HEK293 (cell line): ENCODE measurements at regions not wholly inside any gene's neighbourhood (a gene's known extent, or its start where the extent isn't known, plus 50 kb on each side); places are given as distances from the start of the nearest gene placed in this dataset.

Experiments
- CTCF ChIA-PET: fragments of 350-600 bp; formaldehyde crosslinking; extraction: SDS; loops from one replicate; lab custom pipeline; 2021; ENCODE audit warnings: antibody characterized with exemption; lab: Yijun Ruan, JAX
- POLR2A ChIA-PET: fragments of 300-600 bp; formaldehyde crosslinking; extraction: SDS; loops from one replicate; lab custom pipeline; 2020; ENCODE audit warnings: antibody characterized with exemption, inconsistent platforms; lab: Yijun Ruan, JAX
- H3K27ac ChIP-seq: fragments of 200-500 bp; sonication (Bioruptor generic); 2 replicates; pipeline ENCODE4 v1.5.1; 2014; ENCODE audit warnings: low read depth, low read length, control low read depth, inconsistent platforms; ENCODE audit errors: extremely low read depth
- H3K36me3 ChIP-seq, 2 experiments: fragments of 200-500 bp in 1 of 2; sonication (Bioruptor generic) in 1 of 2; 1 replicate in 1 of 2; 2 replicates in 1 of 2; pipeline ENCODE4 v1.5.1; 2014 to 2017; ENCODE audit warnings: inconsistent platforms in 2 of 2, low read length in 2 of 2; ENCODE audit not compliant: control insufficient read depth in 2 of 2, insufficient read depth in 1 of 2
- H3K4me1 ChIP-seq: fragments of 200-500 bp; sonication (Bioruptor generic); 2 replicates; pipeline ENCODE4 v1.5.1; 2014; ENCODE audit warnings: mild to moderate bottlenecking, low read length, inconsistent platforms; ENCODE audit not compliant: control insufficient read depth, insufficient read depth
- H3K4me3 ChIP-seq: 2 replicates; pipeline ENCODE4 v1.5.1; 2011; ENCODE audit warnings: low read depth, mild to moderate bottlenecking, control low read depth, low read length, moderate library complexity
- H3K9me3 ChIP-seq: fragments of 200-500 bp; sonication (Bioruptor generic); 2 replicates; pipeline ENCODE4 v1.5.1; 2014; ENCODE audit warnings: low read depth, low read length, inconsistent platforms; ENCODE audit not compliant: control insufficient read depth, insufficient read depth
- BCL11A ChIP-seq: fragments of 450-650 bp; formaldehyde crosslinking; IDR thresholded peaks from 2 replicates; pipeline ENCODE4 v1.5.1; 2016; ENCODE audit warnings: low read depth, missing biosample characterization, missing genetic modification characterization
- GLIS2 ChIP-seq: fragments of 450-650 bp; formaldehyde crosslinking; IDR thresholded peaks from 2 replicates; pipeline ENCODE4 v1.5.1; 2016; ENCODE audit warnings: missing biosample characterization, missing genetic modification characterization
- HOXD13 ChIP-seq: sonication (generic); formaldehyde crosslinking; IDR thresholded peaks from 2 replicates; pipeline ENCODE4 v1.8.0; 2022; ENCODE audit warnings: missing genetic modification reagents, borderline replicate concordance
- KLF8 ChIP-seq: fragments of 450-650 bp; formaldehyde crosslinking; IDR thresholded peaks from 2 replicates; pipeline ENCODE4 v1.5.1; 2016; ENCODE audit warnings: missing biosample characterization, missing genetic modification characterization
- MEIS1 ChIP-seq: sonication (generic); formaldehyde crosslinking; IDR thresholded peaks from 2 replicates; pipeline ENCODE4 v1.8.1; 2022; ENCODE audit warnings: missing genetic modification reagents, mild to moderate bottlenecking, borderline replicate concordance
- MZF1 ChIP-seq: fragments of 450-650 bp; formaldehyde crosslinking; IDR thresholded peaks from 2 replicates; pipeline ENCODE4 v1.5.1; 2017; ENCODE audit warnings: missing biosample characterization, missing genetic modification characterization, borderline replicate concordance
- ZBTB48 ChIP-seq: fragments of 450-650 bp; formaldehyde crosslinking; IDR thresholded peaks from 2 replicates; pipeline ENCODE4 v1.5.1; 2016; ENCODE audit warnings: missing biosample characterization, missing genetic modification characterization
- ZBTB7A ChIP-seq: fragments of 450-650 bp; formaldehyde crosslinking; IDR thresholded peaks from 2 replicates; pipeline ENCODE4 v1.5.1; 2016; ENCODE audit warnings: low read depth, missing biosample characterization, missing genetic modification characterization
- ZEB2 ChIP-seq: fragments of 450-650 bp; formaldehyde crosslinking; IDR thresholded peaks from 2 replicates; pipeline ENCODE4 v1.5.1; 2016; ENCODE audit warnings: missing biosample characterization, missing genetic modification characterization
- ZIC2 ChIP-seq: fragments of 450-650 bp; formaldehyde crosslinking; IDR thresholded peaks from 2 replicates; pipeline ENCODE4 v1.5.1; 2016; ENCODE audit warnings: missing biosample characterization, missing genetic modification characterization
- ZNF112 ChIP-seq: fragments of 450-650 bp; formaldehyde crosslinking; IDR thresholded peaks from 2 replicates; pipeline ENCODE4 v1.5.0; 2017; ENCODE audit warnings: missing biosample characterization, missing genetic modification characterization
- ZNF121 ChIP-seq: fragments of 450-650 bp; formaldehyde crosslinking; IDR thresholded peaks from 2 replicates; pipeline ENCODE4 v1.5.1; 2016; ENCODE audit warnings: missing biosample characterization, missing genetic modification characterization
- ZNF174 ChIP-seq: fragments of 450-650 bp; formaldehyde crosslinking; IDR thresholded peaks from 2 replicates; pipeline ENCODE4 v1.5.0; 2017; ENCODE audit warnings: missing biosample characterization, mild to moderate bottlenecking, missing genetic modification characterization
- ZNF202 ChIP-seq: fragments of 450-650 bp; formaldehyde crosslinking; IDR thresholded peaks from 2 replicates; pipeline ENCODE4 v1.5.1; 2016; ENCODE audit warnings: missing biosample characterization, missing genetic modification characterization, borderline replicate concordance
- ZNF223 ChIP-seq: fragments of 450-650 bp; formaldehyde crosslinking; IDR thresholded peaks from 2 replicates; pipeline ENCODE4 v1.5.1; 2016; ENCODE audit warnings: missing biosample characterization, missing genetic modification characterization
- ZNF24 ChIP-seq: fragments of 450-650 bp; formaldehyde crosslinking; IDR thresholded peaks from 2 replicates; pipeline ENCODE4 v1.5.1; 2016; ENCODE audit warnings: missing biosample characterization, missing genetic modification characterization
- ZNF350 ChIP-seq: fragments of 450-650 bp; formaldehyde crosslinking; IDR thresholded peaks from 2 replicates; pipeline ENCODE4 v1.5.0; 2017; ENCODE audit warnings: missing biosample characterization, mild to moderate bottlenecking, missing genetic modification characterization
- ZNF354C ChIP-seq: fragments of 450-650 bp; formaldehyde crosslinking; IDR thresholded peaks from 2 replicates; pipeline ENCODE4 v1.5.1; 2016; ENCODE audit warnings: missing biosample characterization, missing genetic modification characterization, low read depth, borderline replicate concordance
- ZNF37A ChIP-seq: fragments of 450-650 bp; IDR thresholded peaks from 2 replicates; pipeline ENCODE4 v1.5.1; 2018; ENCODE audit warnings: missing biosample characterization, missing genetic modification characterization
- ZNF623 ChIP-seq: fragments of 450-650 bp; formaldehyde crosslinking; IDR thresholded peaks from 2 replicates; pipeline ENCODE4 v1.5.1; 2016; ENCODE audit warnings: missing biosample characterization, missing genetic modification characterization
- ZNF654 ChIP-seq: fragments of 450-650 bp; formaldehyde crosslinking; IDR thresholded peaks from 2 replicates; pipeline ENCODE4 v1.5.1; 2016; ENCODE audit warnings: low read depth, missing biosample characterization, missing genetic modification characterization
- ZNF660 ChIP-seq: fragments of 450-650 bp; IDR thresholded peaks from 2 replicates; pipeline ENCODE4 v1.5.1; 2018; ENCODE audit warnings: missing biosample characterization, mild to moderate bottlenecking, missing genetic modification characterization
- TF ChIP-seq, protein P1 (sequence below): fragments of 450-650 bp; formaldehyde crosslinking; IDR thresholded peaks from 2 replicates; pipeline ENCODE4 v1.5.1; 2016; ENCODE audit warnings: missing biosample characterization, missing genetic modification characterization
- TF ChIP-seq, protein P2 (sequence below): fragments of 450-650 bp; formaldehyde crosslinking; IDR thresholded peaks from 2 replicates; pipeline ENCODE4 v1.5.1; 2016; ENCODE audit warnings: missing biosample characterization, missing genetic modification characterization
- TF ChIP-seq, protein P3 (sequence below): fragments of 450-650 bp; formaldehyde crosslinking; IDR thresholded peaks from 2 replicates; pipeline ENCODE4 v1.5.1; 2017; ENCODE audit warnings: missing biosample characterization, missing genetic modification characterization
- TF ChIP-seq, protein P4 (sequence below): fragments of 450-650 bp; formaldehyde crosslinking; IDR thresholded peaks from 2 replicates; pipeline ENCODE4 v1.5.1; 2016; ENCODE audit warnings: missing biosample characterization, missing genetic modification characterization
- TF ChIP-seq, protein P5 (sequence below): IDR thresholded peaks from 2 replicates; pipeline ENCODE4 v1.6.1; 2011; ENCODE audit warnings: mild to moderate bottlenecking, low read depth, low read length, borderline replicate concordance
- TF ChIP-seq, protein P6 (sequence below): fragments of 450-650 bp; IDR thresholded peaks from 2 replicates; pipeline ENCODE4 v1.5.1; 2018; ENCODE audit warnings: missing biosample characterization, mild to moderate bottlenecking, missing genetic modification characterization

DNA sequence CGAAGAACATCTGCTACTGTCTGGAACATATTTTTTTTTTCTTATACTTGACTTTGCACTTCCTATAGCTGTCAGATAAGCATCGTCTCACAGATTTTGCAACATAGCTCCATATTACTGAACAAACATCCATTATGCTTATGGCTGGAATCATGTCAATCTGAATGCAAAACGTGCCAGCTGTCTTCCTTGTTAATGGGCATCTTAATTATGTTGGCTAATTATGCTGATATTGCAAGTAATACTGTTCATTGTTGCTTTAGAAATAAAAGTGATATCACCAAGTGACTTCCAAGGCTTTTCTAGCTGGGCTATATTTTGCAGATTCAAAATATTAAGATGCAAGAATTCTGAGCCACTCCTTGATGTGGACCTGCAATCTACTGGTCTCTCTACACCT lies 176.8 kb downstream of the ARL4C start:
- Histone ChIP-seq H3K4me3 (no peak overlapping the region), H3K4me1 (no peaks in the 10 kb centered on the region), H3K27ac (no peak overlapping the region), H3K36me3 (no peaks in the 10 kb centered on the region), H3K9me3 (no peaks in the 10 kb centered on the region)
- TF ChIP-seq ZNF354C: no peak
- TF ChIP-seq ZNF112 (tag by site-specific recombination): no peak
- TF ChIP-seq, protein P1, sequence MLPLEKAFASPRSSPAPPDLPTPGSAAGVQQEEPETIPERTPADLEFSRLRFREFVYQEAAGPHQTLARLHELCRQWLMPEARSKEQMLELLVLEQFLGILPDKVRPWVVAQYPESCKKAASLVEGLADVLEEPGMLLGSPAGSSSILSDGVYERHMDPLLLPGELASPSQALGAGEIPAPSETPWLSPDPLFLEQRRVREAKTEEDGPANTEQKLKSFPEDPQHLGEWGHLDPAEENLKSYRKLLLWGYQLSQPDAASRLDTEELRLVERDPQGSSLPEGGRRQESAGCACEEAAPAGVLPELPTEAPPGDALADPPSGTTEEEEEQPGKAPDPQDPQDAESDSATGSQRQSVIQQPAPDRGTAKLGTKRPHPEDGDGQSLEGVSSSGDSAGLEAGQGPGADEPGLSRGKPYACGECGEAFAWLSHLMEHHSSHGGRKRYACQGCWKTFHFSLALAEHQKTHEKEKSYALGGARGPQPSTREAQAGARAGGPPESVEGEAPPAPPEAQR (tag by site-specific recombination): no peak
- no peak for TF ChIP-seq HOXD13 (CRISPR knock-in tag)
- TF ChIP-seq, protein P2, sequence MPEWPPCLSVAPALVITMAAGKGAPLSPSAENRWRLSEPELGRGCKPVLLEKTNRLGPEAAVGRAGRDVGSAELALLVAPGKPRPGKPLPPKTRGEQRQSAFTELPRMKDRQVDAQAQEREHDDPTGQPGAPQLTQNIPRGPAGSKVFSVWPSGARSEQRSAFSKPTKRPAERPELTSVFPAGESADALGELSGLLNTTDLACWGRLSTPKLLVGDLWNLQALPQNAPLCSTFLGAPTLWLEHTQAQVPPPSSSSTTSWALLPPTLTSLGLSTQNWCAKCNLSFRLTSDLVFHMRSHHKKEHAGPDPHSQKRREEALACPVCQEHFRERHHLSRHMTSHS: no peak
- no peak for TF ChIP-seq ZEB2 (tag by site-specific recombination)
- no peak for TF ChIP-seq MEIS1
- TF ChIP-seq ZNF202: no peak
- TF ChIP-seq ZNF654 (tag by site-specific recombination): no peak
- no peak for TF ChIP-seq ZNF24 (tag by site-specific recombination)
- no peak for TF ChIP-seq ZNF174 (tag by site-specific recombination)
- TF ChIP-seq ZBTB7A: no peak
- ChIA-PET POLR2A (no interaction called here), CTCF (no interaction called here)

DNA sequence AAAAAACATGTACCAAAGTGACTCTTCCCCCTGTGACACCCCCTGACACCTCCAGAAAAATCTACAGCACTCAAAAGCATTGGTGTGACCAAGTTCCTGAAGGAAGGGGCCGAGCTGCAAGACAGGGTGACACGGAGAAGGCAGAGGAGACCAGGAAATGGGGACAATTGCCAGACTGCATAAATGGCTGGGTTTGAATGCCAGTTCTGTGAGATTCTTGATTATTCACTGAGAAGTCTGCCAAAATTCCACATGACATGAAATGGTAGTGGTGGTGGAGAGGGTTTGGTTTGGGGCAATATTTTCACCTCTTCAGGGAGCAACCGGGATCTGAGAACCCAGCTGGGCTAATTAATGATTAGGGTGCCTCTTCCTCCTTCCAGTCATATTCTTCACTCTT lies 178.5 kb downstream of the ARL4C start:
- CTCF ChIA-PET: no interaction called here

DNA sequence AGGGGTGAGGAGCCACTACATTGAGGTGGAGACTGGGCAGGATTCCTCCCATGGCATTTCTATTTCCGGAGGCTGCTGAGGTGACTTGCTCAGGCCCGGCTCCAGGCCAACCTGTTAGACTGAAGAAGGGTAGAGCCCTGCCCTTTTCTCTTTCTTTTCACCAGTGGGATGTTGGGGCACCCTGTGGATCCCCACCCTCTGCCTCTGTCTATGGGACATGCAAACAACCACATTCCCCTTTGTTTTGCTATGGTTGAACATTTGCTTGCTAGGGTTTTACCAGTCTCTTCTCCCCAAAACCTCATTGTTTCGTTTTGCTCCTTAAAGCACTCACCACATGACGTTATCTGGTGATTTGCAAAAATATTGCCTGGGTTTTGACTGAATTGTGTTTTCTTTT lies 183.3 kb downstream of the ARL4C start:
- no peak overlapping the region for H3K4me3 ChIP-seq
- no peak overlapping the region for H3K27ac ChIP-seq
- ChIA-PET POLR2A (no interaction called here), CTCF (interaction anchor here (0.5 kb wide), 1 partner anchor 137 kb away, joined by 3 read pairs; no protein-coding TSS in a partner anchor)
- H3K9me3 ChIP-seq: no peaks in the 10 kb centered on the region
- H3K36me3 ChIP-seq: no peaks in the 10 kb centered on the region
- no peaks in the 10 kb centered on the region for H3K4me1 ChIP-seq
- TF ChIP-seq ZIC2 (tag by site-specific recombination): no peak
- TF ChIP-seq ZNF350 (tag by site-specific recombination): no peak
- no peak for TF ChIP-seq ZNF121 (tag by site-specific recombination)
- no peak for TF ChIP-seq ZNF37A (tag by site-specific recombination)
- no peak for TF ChIP-seq ZNF174 (tag by site-specific recombination)
- no peak for TF ChIP-seq ZNF660 (tag by site-specific recombination)
- TF ChIP-seq ZNF623 (tag by site-specific recombination): no peak
- no peak for TF ChIP-seq BCL11A (tag by site-specific recombination)
- TF ChIP-seq, protein P3, sequence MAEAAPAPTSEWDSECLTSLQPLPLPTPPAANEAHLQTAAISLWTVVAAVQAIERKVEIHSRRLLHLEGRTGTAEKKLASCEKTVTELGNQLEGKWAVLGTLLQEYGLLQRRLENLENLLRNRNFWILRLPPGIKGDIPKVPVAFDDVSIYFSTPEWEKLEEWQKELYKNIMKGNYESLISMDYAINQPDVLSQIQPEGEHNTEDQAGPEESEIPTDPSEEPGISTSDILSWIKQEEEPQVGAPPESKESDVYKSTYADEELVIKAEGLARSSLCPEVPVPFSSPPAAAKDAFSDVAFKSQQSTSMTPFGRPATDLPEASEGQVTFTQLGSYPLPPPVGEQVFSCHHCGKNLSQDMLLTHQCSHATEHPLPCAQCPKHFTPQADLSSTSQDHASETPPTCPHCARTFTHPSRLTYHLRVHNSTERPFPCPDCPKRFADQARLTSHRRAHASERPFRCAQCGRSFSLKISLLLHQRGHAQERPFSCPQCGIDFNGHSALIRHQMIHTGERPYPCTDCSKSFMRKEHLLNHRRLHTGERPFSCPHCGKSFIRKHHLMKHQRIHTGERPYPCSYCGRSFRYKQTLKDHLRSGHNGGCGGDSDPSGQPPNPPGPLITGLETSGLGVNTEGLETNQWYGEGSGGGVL (tag by site-specific recombination): no peak
- no peak for TF ChIP-seq KLF8 (tag by site-specific recombination)
- TF ChIP-seq, protein P4, sequence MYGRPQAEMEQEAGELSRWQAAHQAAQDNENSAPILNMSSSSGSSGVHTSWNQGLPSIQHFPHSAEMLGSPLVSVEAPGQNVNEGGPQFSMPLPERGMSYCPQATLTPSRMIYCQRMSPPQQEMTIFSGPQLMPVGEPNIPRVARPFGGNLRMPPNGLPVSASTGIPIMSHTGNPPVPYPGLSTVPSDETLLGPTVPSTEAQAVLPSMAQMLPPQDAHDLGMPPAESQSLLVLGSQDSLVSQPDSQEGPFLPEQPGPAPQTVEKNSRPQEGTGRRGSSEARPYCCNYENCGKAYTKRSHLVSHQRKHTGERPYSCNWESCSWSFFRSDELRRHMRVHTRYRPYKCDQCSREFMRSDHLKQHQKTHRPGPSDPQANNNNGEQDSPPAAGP (tag by site-specific recombination): no peak
- TF ChIP-seq, protein P5, sequence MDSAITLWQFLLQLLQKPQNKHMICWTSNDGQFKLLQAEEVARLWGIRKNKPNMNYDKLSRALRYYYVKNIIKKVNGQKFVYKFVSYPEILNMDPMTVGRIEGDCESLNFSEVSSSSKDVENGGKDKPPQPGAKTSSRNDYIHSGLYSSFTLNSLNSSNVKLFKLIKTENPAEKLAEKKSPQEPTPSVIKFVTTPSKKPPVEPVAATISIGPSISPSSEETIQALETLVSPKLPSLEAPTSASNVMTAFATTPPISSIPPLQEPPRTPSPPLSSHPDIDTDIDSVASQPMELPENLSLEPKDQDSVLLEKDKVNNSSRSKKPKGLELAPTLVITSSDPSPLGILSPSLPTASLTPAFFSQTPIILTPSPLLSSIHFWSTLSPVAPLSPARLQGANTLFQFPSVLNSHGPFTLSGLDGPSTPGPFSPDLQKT: no peak
- TF ChIP-seq GLIS2 (tag by site-specific recombination): no peak
- TF ChIP-seq, protein P6, sequence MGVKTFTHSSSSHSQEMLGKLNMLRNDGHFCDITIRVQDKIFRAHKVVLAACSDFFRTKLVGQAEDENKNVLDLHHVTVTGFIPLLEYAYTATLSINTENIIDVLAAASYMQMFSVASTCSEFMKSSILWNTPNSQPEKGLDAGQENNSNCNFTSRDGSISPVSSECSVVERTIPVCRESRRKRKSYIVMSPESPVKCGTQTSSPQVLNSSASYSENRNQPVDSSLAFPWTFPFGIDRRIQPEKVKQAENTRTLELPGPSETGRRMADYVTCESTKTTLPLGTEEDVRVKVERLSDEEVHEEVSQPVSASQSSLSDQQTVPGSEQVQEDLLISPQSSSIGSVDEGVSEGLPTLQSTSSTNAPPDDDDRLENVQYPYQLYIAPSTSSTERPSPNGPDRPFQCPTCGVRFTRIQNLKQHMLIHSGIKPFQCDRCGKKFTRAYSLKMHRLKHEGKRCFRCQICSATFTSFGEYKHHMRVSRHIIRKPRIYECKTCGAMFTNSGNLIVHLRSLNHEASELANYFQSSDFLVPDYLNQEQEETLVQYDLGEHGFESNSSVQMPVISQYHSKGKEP (tag by site-specific recombination): no peak
- no peak for TF ChIP-seq ZBTB48 (tag by site-specific recombination)
- no peak for TF ChIP-seq ZEB2 (tag by site-specific recombination)

More for the DNA sequence above, 178.5 kb downstream of the ARL4C start:
- Histone ChIP-seq H3K9me3 (no peaks in the 10 kb centered on the region), H3K27ac (no peak overlapping the region), H3K4me1 (no peaks in the 10 kb centered on the region), H3K4me3 (no peak overlapping the region), H3K36me3 (no peaks in the 10 kb centered on the region)
- no peak for TF ChIP-seq ZNF223
- TF ChIP-seq MZF1 (tag by site-specific recombination): no peak
- TF ChIP-seq ZNF202: no peak
- POLR2A ChIA-PET: no interaction called here
